ENCODE measurements at regions not wholly inside any gene's neighbourhood (a gene's known extent, or its start where the extent isn't known, plus 50 kb on each side); places are given as distances from the start of the nearest gene placed in this dataset.
A peak's percentile ranks its signal among the peaks of the same experiment; 100 is the strongest.

DNA sequence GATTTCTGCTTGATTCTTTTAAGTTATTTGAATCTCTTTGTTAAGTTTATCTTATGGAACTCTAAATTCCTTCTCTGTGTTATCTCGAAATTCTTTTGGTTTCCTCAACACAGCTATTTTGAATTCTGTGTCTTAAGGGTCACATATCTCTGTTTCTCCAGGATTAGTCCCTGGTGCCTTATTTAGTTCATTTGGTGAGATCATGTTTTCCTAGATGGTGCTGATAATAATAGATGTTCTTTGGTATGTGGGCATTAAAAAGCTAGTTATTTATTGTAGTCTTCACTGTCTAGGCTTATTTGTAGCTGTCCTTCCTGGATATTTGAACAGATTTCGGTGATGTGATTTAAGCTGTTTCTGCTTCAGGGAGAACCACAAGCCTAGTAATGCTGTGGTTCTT is 615.6 kb upstream of the NECTIN3 start:
- H3K4me3 ChIP-seq (ENCODE audit: control insufficient read depth, low read depth, low read length) = no peak overlapping the region
- TF ChIP-seq, protein P1, sequence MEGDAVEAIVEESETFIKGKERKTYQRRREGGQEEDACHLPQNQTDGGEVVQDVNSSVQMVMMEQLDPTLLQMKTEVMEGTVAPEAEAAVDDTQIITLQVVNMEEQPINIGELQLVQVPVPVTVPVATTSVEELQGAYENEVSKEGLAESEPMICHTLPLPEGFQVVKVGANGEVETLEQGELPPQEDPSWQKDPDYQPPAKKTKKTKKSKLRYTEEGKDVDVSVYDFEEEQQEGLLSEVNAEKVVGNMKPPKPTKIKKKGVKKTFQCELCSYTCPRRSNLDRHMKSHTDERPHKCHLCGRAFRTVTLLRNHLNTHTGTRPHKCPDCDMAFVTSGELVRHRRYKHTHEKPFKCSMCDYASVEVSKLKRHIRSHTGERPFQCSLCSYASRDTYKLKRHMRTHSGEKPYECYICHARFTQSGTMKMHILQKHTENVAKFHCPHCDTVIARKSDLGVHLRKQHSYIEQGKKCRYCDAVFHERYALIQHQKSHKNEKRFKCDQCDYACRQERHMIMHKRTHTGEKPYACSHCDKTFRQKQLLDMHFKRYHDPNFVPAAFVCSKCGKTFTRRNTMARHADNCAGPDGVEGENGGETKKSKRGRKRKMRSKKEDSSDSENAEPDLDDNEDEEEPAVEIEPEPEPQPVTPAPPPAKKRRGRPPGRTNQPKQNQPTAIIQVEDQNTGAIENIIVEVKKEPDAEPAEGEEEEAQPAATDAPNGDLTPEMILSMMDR (conservative IDR thresholded peaks at IDR 0.05; ENCODE audit: control insufficient read depth, insufficient read depth, low read depth, low read length) = no peak
- DNase-seq (ENCODE audit: low read depth) = no peak

- TF ChIP-seq, protein P1 (conservative IDR thresholded peaks at IDR 0.05; ENCODE audit: control insufficient read depth, insufficient read depth, low read depth, low read length) = peak; percentile 2
- no peak overlapping the region for H3K4me3 ChIP-seq (ENCODE audit: control insufficient read depth, low read depth, low read length)
- DNase-seq (ENCODE audit: low read depth) = no peak
Observed at GRCh38 chr3:110456438-110457138, 615.0 kb upstream of the NECTIN3 start.

GRCh38 chr3:110457508-110457907 is 614.1 kb upstream of the NECTIN3 start:
- TF ChIP-seq, protein P1 (conservative IDR thresholded peaks at IDR 0.05; ENCODE audit: control insufficient read depth, insufficient read depth, low read depth, low read length) = no peak
- no peak for DNase-seq (ENCODE audit: low read depth)
- no peak overlapping the region for H3K4me3 ChIP-seq (ENCODE audit: control insufficient read depth, low read depth, low read length)

DNA sequence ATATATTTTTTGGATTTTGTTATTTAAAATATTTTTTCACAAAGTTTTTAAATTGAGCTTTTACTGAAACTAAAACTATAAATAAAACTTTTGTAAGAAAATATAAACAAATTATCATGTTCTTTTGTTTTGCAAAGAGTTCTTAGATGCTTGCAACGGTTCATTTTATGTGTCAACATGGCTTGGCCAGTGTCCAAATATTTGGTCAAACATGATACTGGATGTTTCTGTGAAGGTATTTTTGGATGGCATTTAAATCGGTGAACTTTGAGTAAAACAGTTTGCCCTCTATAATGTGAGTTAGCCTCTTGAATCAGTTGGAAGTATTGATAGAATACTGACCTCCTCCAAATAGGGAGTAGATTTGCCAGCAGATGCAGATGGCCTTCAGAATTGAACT is 612.6 kb upstream of the NECTIN3 start:
- peak; percentile 14 for DNase-seq (ENCODE audit: low read depth)
- TF ChIP-seq, protein P1 (conservative IDR thresholded peaks at IDR 0.05; ENCODE audit: control insufficient read depth, insufficient read depth, low read depth, low read length) = no peak
- no peak overlapping the region for H3K4me3 ChIP-seq (ENCODE audit: control insufficient read depth, low read depth, low read length)

GRCh38 chr3:110470310-110470709 is 601.3 kb upstream of the NECTIN3 start:
- TF ChIP-seq, protein P1 (conservative IDR thresholded peaks at IDR 0.05; ENCODE audit: control insufficient read depth, insufficient read depth, low read depth, low read length) = no peak
- H3K4me3 ChIP-seq (ENCODE audit: control insufficient read depth, low read depth, low read length) = no peak overlapping the region
- no peak for DNase-seq (ENCODE audit: low read depth)

DNA sequence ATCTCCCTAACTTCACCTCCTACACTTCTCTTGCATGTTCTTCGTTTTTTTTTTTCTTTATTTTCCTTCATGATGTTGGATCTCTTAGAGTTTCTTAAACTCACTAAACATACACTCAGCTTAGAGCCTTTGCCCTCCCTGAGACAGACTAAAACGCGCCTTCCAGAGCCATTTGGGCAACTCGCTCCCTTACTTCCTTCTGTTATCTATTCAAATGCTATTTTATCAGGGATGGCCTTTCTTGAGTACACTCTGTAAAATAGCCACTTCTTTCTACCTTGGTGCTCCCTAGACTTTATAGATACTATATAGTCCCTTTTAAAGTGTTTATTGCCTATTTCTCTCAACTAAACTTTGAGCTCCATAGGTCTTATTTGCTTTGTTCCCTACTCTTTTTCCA is 598.2 kb upstream of the NECTIN3 start:
- TF ChIP-seq, protein P1 (conservative IDR thresholded peaks at IDR 0.05; ENCODE audit: control insufficient read depth, insufficient read depth, low read depth, low read length) = no peak
- DNase-seq (ENCODE audit: low read depth) = no peak

More for the DNA sequence above, 598.2 kb upstream of the NECTIN3 start:
- H3K4me3 ChIP-seq (ENCODE audit: control insufficient read depth, low read depth, low read length) = no peak overlapping the region
